Breast epithelium (tissue), 3 donors: ENCODE measurements at regions not wholly inside any gene's neighbourhood (a gene's known extent, or its start where the extent isn't known, plus 50 kb on each side); places are given as distances from the start of the nearest gene placed in this dataset.

Source experiments
- POLR2A ChIP-seq: fragments of 450-650 bp; IDR thresholded peaks from one replicate; pipeline ENCODE4 v1.6.1; 2016; ENCODE audit warnings: antibody characterized with exemption, mild to moderate bottlenecking, moderate library complexity
- POLR2AphosphoS5 ChIP-seq, 3 donors: sonication (generic); formaldehyde crosslinking; IDR thresholded peaks; one replicate each; pipeline ENCODE4 v1.6.1; 2017; ENCODE audit warnings: antibody characterized with exemption in 3 of 3
- TF ChIP-seq, protein P1 (sequence below), 3 donors: fragments of 450-650 bp; IDR thresholded peaks; one replicate each; pipeline ENCODE4 v1.5.1; 2016 to 2017; ENCODE audit warnings: antibody characterized with exemption in 3 of 3, mild to moderate bottlenecking in 3 of 3, moderate library complexity in 3 of 3

DNA sequence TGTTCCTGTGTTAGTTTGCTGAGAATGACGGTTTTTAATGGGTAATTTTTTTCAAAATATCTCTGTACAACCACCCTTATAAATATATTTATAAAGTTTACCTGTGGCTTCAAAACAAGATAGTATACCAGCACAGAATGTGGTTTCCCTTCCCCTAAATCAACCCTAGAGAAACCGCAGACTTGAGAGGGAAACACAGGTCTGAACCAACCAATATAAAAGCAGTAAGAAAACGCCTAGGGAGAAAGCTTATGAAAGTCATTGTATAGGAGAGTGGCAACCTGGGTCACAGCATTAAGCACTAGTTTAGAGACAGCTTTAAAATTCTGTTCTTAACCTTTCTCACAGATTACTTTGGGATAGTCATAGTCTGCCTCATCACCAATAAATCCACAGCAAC, 180.6 kb upstream of the LHX8 start:
- TF ChIP-seq, protein P1, sequence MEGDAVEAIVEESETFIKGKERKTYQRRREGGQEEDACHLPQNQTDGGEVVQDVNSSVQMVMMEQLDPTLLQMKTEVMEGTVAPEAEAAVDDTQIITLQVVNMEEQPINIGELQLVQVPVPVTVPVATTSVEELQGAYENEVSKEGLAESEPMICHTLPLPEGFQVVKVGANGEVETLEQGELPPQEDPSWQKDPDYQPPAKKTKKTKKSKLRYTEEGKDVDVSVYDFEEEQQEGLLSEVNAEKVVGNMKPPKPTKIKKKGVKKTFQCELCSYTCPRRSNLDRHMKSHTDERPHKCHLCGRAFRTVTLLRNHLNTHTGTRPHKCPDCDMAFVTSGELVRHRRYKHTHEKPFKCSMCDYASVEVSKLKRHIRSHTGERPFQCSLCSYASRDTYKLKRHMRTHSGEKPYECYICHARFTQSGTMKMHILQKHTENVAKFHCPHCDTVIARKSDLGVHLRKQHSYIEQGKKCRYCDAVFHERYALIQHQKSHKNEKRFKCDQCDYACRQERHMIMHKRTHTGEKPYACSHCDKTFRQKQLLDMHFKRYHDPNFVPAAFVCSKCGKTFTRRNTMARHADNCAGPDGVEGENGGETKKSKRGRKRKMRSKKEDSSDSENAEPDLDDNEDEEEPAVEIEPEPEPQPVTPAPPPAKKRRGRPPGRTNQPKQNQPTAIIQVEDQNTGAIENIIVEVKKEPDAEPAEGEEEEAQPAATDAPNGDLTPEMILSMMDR (IDR thresholded peaks at IDR 0.05) = no peak
- TF ChIP-seq POLR2A (no peak), POLR2AphosphoS5 (IDR thresholded peaks at IDR 0.05) (no peak)
